ENCODE measurements at regions not wholly inside any gene's neighbourhood (a gene's known extent, or its start where the extent isn't known, plus 50 kb on each side); places are given as distances from the start of the nearest gene placed in this dataset.

- no peak for TF ChIP-seq CTCF (IDR thresholded peaks at IDR 0.05; ENCODE audit: poor library complexity, severe bottlenecking)
- TF ChIP-seq SMC3 (conservative IDR thresholded peaks at IDR 0.05; ENCODE audit: poor library complexity): no peak
- no peak for TF ChIP-seq REST (IDR thresholded peaks at IDR 0.05; ENCODE audit: borderline replicate concordance)
- no peak for TF ChIP-seq TAF1 (IDR thresholded peaks at IDR 0.05; ENCODE audit: low read depth)
Observed at GRCh38 chr19:30791088-30791487, 418.9 kb downstream of the ZNF536 start.

All from neural cell (in vitro differentiated cells).